HG03280 (cell line): ENCODE measurements at regions not wholly inside any gene's neighbourhood (a gene's known extent, or its start where the extent isn't known, plus 50 kb on each side); places are given as distances from the start of the nearest gene placed in this dataset.

Source experiments
- ATAC-seq: cut with Tn5 transposase; IDR thresholded peaks from one replicate; pipeline ENCODE4 v1.9.1; 2021; ENCODE audit warnings: mild to moderate bottlenecking, moderate library complexity; ENCODE audit not compliant: unreplicated experiment

GRCh38 chr13:72384186-72384823, 343.1 kb downstream of the MZT1 start:
- ATAC-seq = no peak

GRCh38 chr13:72383646-72384045, 343.8 kb downstream of the MZT1 start:
- no peak for ATAC-seq

GRCh38 chr13:72379581-72379980, 347.8 kb downstream of the MZT1 start:
- ATAC-seq = no peak

- ATAC-seq = no peak
Measured at GRCh38 chr13:72368031-72368430, 359.4 kb downstream of the MZT1 start.

- ATAC-seq = no peak
Measured at GRCh38 chr13:72346716-72347115, 380.7 kb downstream of the MZT1 start.

GRCh38 chr13:72342364-72342763, 385.1 kb downstream of the MZT1 start:
- no peak for ATAC-seq

- no peak for ATAC-seq
Measured at GRCh38 chr13:72341904-72342303, 385.5 kb downstream of the MZT1 start.

GRCh38 chr13:72317346-72318109, 409.9 kb downstream of the MZT1 start:
- no peak for ATAC-seq

GRCh38 chr13:72316716-72317115, 410.7 kb downstream of the MZT1 start:
- ATAC-seq = no peak

- ATAC-seq = no peak
Measured at GRCh38 chr13:72315312-72315711, 412.1 kb downstream of the MZT1 start.

GRCh38 chr13:72314210-72314609, 413.2 kb downstream of the MZT1 start:
- no peak for ATAC-seq

- ATAC-seq = no peak
Measured at GRCh38 chr13:72313546-72313945, 413.9 kb downstream of the MZT1 start.

- ATAC-seq = no peak
Measured at GRCh38 chr13:72303941-72304746, 423.3 kb downstream of the MZT1 start.

GRCh38 chr13:72296246-72296645, 429.2 kb upstream of the DACH1 start:
- no peak for ATAC-seq

- no peak for ATAC-seq
Measured at GRCh38 chr13:72295153-72295552, 428.1 kb upstream of the DACH1 start.

GRCh38 chr13:72293206-72293605, 426.2 kb upstream of the DACH1 start:
- no peak for ATAC-seq

- ATAC-seq = no peak
Measured at GRCh38 chr13:72290962-72291681, 424.1 kb upstream of the DACH1 start.

- ATAC-seq = no peak
Measured at GRCh38 chr13:72286421-72286820, 419.4 kb upstream of the DACH1 start.

GRCh38 chr13:72284791-72285190, 417.8 kb upstream of the DACH1 start:
- ATAC-seq = no peak

GRCh38 chr13:72261732-72262131, 394.7 kb upstream of the DACH1 start:
- ATAC-seq = no peak

GRCh38 chr13:72259528-72259927, 392.5 kb upstream of the DACH1 start:
- no peak for ATAC-seq
